IMR-90 (cell line): ENCODE measurements at regions not wholly inside any gene's neighbourhood (a gene's known extent, or its start where the extent isn't known, plus 50 kb on each side); places are given as distances from the start of the nearest gene placed in this dataset.

ENCODE experiments used
- ATAC-seq: fragments of 200-7000 bp; cut with Tn5 transposase; 2 replicates; pipeline ENCODE4 v1.9.1; 2020; ENCODE audit warnings: low read depth, mild to moderate bottlenecking, moderate library complexity
- BruUV-seq: library from RNA; stranded (reverse); fragments of 400-500 nt; replicated peaks from 2 replicates; lab custom pipeline; 2021; lab: Mats Ljungman, UMichigan
- CTCF ChIA-PET: fragments of 300-600 bp; formaldehyde crosslinking; extraction: SDS; loops from one replicate; lab custom pipeline; 2021; ENCODE audit warnings: antibody characterized with exemption; lab: Yijun Ruan, JAX
- POLR2A ChIA-PET: fragments of 300-600 bp; sonication (Branson Sonifier 250); formaldehyde crosslinking; loops from one replicate; lab custom pipeline; 2022; ENCODE audit warnings: antibody characterized with exemption; ENCODE audit not compliant: unreplicated experiment; lab: Charles Lee
- DNase-seq: peaks from one replicate; pipeline ENCODE4 v3.0.0; 2013
- H2AFZ ChIP-seq: replicated peaks from 2 replicates; pipeline ENCODE3; 2013; ENCODE audit warnings: low read length, mild to moderate bottlenecking; ENCODE audit not compliant: poor library complexity
- H2AK5ac ChIP-seq: 2 replicates; pipeline ENCODE4 v1.6.1; 2013; ENCODE audit warnings: low read depth, low read length, inconsistent platforms
- H2AK9ac ChIP-seq: replicated peaks from 2 replicates; pipeline ENCODE3; 2013; ENCODE audit warnings: mild to moderate bottlenecking, low read depth, low read length, moderate library complexity; ENCODE audit not compliant: poor library complexity
- H2BK120ac ChIP-seq: 2 replicates; pipeline ENCODE4 v1.6.1; 2013; ENCODE audit warnings: low read depth, low read length, inconsistent platforms
- H2BK15ac ChIP-seq: 3 replicates; pipeline ENCODE4 v1.6.1; 2013; ENCODE audit warnings: low read depth, low read length, inconsistent platforms
- H2BK20ac ChIP-seq: 2 replicates; pipeline ENCODE4 v1.6.1; 2013; ENCODE audit warnings: low read depth, mild to moderate bottlenecking, inconsistent platforms, low read length, moderate library complexity
- H2BK5ac ChIP-seq: 2 replicates; pipeline ENCODE4 v1.6.1; 2013; ENCODE audit warnings: mild to moderate bottlenecking, low read depth, low read length, inconsistent platforms; ENCODE audit not compliant: poor library complexity, severe bottlenecking
- H3K14ac ChIP-seq: replicated peaks from 2 replicates; pipeline ENCODE4 v1.6.1; 2013; ENCODE audit warnings: low read depth, low read length, inconsistent platforms
- H3K18ac ChIP-seq: 2 replicates; pipeline ENCODE4 v1.6.1; 2013; ENCODE audit warnings: low read depth, low read length, control low read depth
- H3K23ac ChIP-seq: 2 replicates; pipeline ENCODE4 v1.6.1; 2013; ENCODE audit warnings: low read depth, low read length, inconsistent platforms
- H3K27ac ChIP-seq: 2 replicates; pipeline ENCODE4 v1.5.1; 2013; ENCODE audit warnings: mild to moderate bottlenecking, control low read depth, low read length; ENCODE audit not compliant: insufficient read depth
- H3K27me3 ChIP-seq: 2 replicates; pipeline ENCODE4 v1.6.1; 2013; ENCODE audit warnings: low read length; ENCODE audit not compliant: control insufficient read depth, insufficient read depth
- H3K36me3 ChIP-seq: 2 replicates; pipeline ENCODE4 v1.6.1; 2013; ENCODE audit warnings: low read length, mixed read lengths; ENCODE audit not compliant: control insufficient read depth, insufficient read depth
- H3K4ac ChIP-seq: 2 replicates; pipeline ENCODE4 v1.6.1; 2013; ENCODE audit warnings: low read depth, low read length, inconsistent platforms
- H3K4me1 ChIP-seq: 2 replicates; pipeline ENCODE4 v1.6.1; 2013; ENCODE audit warnings: low read length, mixed read lengths; ENCODE audit not compliant: control insufficient read depth, insufficient read depth
- H3K4me2 ChIP-seq: 2 replicates; pipeline ENCODE4 v1.6.1; 2013; ENCODE audit warnings: low read depth, mild to moderate bottlenecking, control low read depth, low read length, moderate library complexity
- H3K4me3 ChIP-seq: 2 replicates; pipeline ENCODE4 v1.5.1; 2013; ENCODE audit warnings: low read depth, mild to moderate bottlenecking, control low read depth, low read length, moderate library complexity; ENCODE audit not compliant: insufficient read depth
- H3K56ac ChIP-seq: 2 replicates; pipeline ENCODE4 v1.6.1; 2013; ENCODE audit warnings: low read length, inconsistent platforms; ENCODE audit not compliant: insufficient read depth; ENCODE audit errors: extremely low read depth
- H3K79me1 ChIP-seq, 2 experiments: 2 replicates each; pipeline ENCODE4 v1.6.1; 2013; ENCODE audit warnings: low read length in 2 of 2, inconsistent platforms in 1 of 2, low read depth in 1 of 2
- H3K9ac ChIP-seq: 2 replicates; pipeline ENCODE4 v1.6.1; 2013; ENCODE audit warnings: low read depth, low read length, control low read depth
- H3K9me1 ChIP-seq: 2 replicates; pipeline ENCODE4 v1.6.1; 2013; ENCODE audit warnings: low read length, inconsistent platforms; ENCODE audit not compliant: insufficient read depth
- H3K9me3 ChIP-seq: 2 replicates; pipeline ENCODE4 v1.6.1; 2013; ENCODE audit warnings: low read length; ENCODE audit not compliant: control insufficient read depth, insufficient read depth
- H4K20me1 ChIP-seq: 2 replicates; pipeline ENCODE4 v1.6.1; 2013; ENCODE audit warnings: low read length, inconsistent platforms; ENCODE audit not compliant: insufficient read depth
- H4K5ac ChIP-seq: 2 replicates; pipeline ENCODE4 v1.6.1; 2013; ENCODE audit warnings: mild to moderate bottlenecking, low read depth, low read length, control low read depth
- H4K8ac ChIP-seq, 2 experiments: 2 replicates each; pipeline ENCODE4 v1.6.1; 2013; ENCODE audit warnings: low read depth in 2 of 2, low read length in 2 of 2, control low read depth in 1 of 2, inconsistent platforms in 1 of 2
- H4K91ac ChIP-seq: 2 replicates; pipeline ENCODE4 v1.6.1; 2013; ENCODE audit warnings: low read depth, low read length, inconsistent platforms; ENCODE audit not compliant: insufficient read depth
- CHD1 ChIP-seq: IDR thresholded peaks from 2 replicates; pipeline ENCODE4 v1.6.1; 2012; ENCODE audit warnings: low read depth, low read length, improper control_type of control experiment
- MAFK ChIP-seq: IDR thresholded peaks from 2 replicates; pipeline ENCODE4 v1.6.1; 2012; ENCODE audit warnings: low read depth, low read length, improper control_type of control experiment
- MAZ ChIP-seq: IDR thresholded peaks from 2 replicates; pipeline ENCODE4 v1.6.1; 2012; ENCODE audit warnings: low read depth, mild to moderate bottlenecking, low read length, improper control_type of control experiment, moderate library complexity, borderline replicate concordance
- POLR2A ChIP-seq: IDR thresholded peaks from 2 replicates; pipeline ENCODE4 v1.6.1; 2012; ENCODE audit warnings: mild to moderate bottlenecking, low read depth, low read length
- RCOR1 ChIP-seq: IDR thresholded peaks from 2 replicates; pipeline ENCODE4 v1.6.1; 2012; ENCODE audit warnings: mild to moderate bottlenecking, low read length, improper control_type of control experiment; ENCODE audit not compliant: insufficient replicate concordance
- RFX5 ChIP-seq: IDR thresholded peaks from 2 replicates; pipeline ENCODE4 v1.8.0; 2012; ENCODE audit warnings: low read depth, mild to moderate bottlenecking, low read length, moderate library complexity
- WGBS, 2 experiments: methylation state at CpG; one replicate each; pipeline versions ENCODE4 v1.1.5 to v1.1.7; 2013; ENCODE audit warnings: missing lambda C conversion rate in 2 of 2; ENCODE audit not compliant: insufficient read length in 1 of 2; ENCODE audit errors: extremely low coverage in 2 of 2; 5-methylcytosine and 5-hydroxymethylcytosine counted together
- dilution Hi-C: fragments of 300-500 bp; cut with HindIII; formaldehyde crosslinking; loops from one replicate; pipeline ENCODE4 v1.14.3; 2018; ENCODE audit warnings: low sequenced_read_pairs; ENCODE audit not compliant: unreplicated experiment
- in situ Hi-C: fragments of 300-500 bp; cut with MboI; formaldehyde crosslinking; loops from 3 replicates; pipeline ENCODE4 v1.14.3; 2019; ENCODE audit warnings: low sequenced_read_pairs, inconsistent platforms, mixed read lengths
- intact Hi-C: fragments of 100-400 bp; cut with micrococcal nuclease; formaldehyde crosslinking; loops from 2 replicates; pipeline ENCODE4 v1.10.0; 2022
- TF ChIP-seq, protein P1 (sequence below): fragments of 150-350 bp; IDR thresholded peaks from 2 replicates; pipeline ENCODE4 v1.6.1; 2017; ENCODE audit warnings: mild to moderate bottlenecking, antibody characterized with exemption, low read length, low read depth

GRCh38 chr2:221064058-221064854, 507.8 kb downstream of the EPHA4 start:
- no peak overlapping the region for H4K91ac ChIP-seq
- no peaks in the 10 kb centered on the region for H4K20me1 ChIP-seq
- H3K18ac ChIP-seq = no peak overlapping the region
- dilution Hi-C loops = no loop called here
- no peak overlapping the region for H4K5ac ChIP-seq
- no TSS peak for BruUV-seq
- TF ChIP-seq POLR2A (no peak), MAZ (no peak), RCOR1 (no peak), MAFK (no peak), CHD1 (no peak), RFX5 (no peak)
- TF ChIP-seq, protein P1, sequence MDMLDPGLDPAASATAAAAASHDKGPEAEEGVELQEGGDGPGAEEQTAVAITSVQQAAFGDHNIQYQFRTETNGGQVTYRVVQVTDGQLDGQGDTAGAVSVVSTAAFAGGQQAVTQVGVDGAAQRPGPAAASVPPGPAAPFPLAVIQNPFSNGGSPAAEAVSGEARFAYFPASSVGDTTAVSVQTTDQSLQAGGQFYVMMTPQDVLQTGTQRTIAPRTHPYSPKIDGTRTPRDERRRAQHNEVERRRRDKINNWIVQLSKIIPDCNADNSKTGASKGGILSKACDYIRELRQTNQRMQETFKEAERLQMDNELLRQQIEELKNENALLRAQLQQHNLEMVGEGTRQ = no peak
- H3K4me1 ChIP-seq = no peaks in the 10 kb centered on the region
- WGBS, 2 experiments = no CpG with 5 or more reads among the region's 2 CpGs
- intact Hi-C loops = loop anchor here (10.0 kb wide), 1 partner anchor 279 kb away; no protein-coding TSS in a partner anchor
- no peak overlapping the region for H3K56ac ChIP-seq
- H2AK9ac ChIP-seq = no peak overlapping the region
- no peak overlapping the region for H3K27ac ChIP-seq
- ATAC-seq (no peak), DNase-seq (no peak)
- no peaks in the 10 kb centered on the region for H3K9me1 ChIP-seq
- H2BK120ac ChIP-seq = no peak overlapping the region
- H2AK5ac ChIP-seq = no peak overlapping the region
- H4K8ac ChIP-seq = no peak overlapping the region
- H3K4me2 ChIP-seq = no peak overlapping the region
- no peak overlapping the region for H2BK5ac ChIP-seq
- no peak overlapping the region for H3K4ac ChIP-seq
- H3K23ac ChIP-seq = no peak overlapping the region
- ChIA-PET CTCF (no interaction called here), POLR2A (no interaction called here)
- no peaks in the 10 kb centered on the region for H3K79me1 ChIP-seq
- no peaks in the 10 kb centered on the region for H3K27me3 ChIP-seq
- H3K4me3 ChIP-seq = no peak overlapping the region
- H2AFZ ChIP-seq = no peak overlapping the region
- no peak overlapping the region for H3K9ac ChIP-seq
- in situ Hi-C loops = no loop called here
- H3K14ac ChIP-seq = no peak overlapping the region
- H3K36me3 ChIP-seq = no peaks in the 10 kb centered on the region
- no peaks in the 10 kb centered on the region for H3K9me3 ChIP-seq
- H2BK20ac ChIP-seq = no peak overlapping the region
- H2BK15ac ChIP-seq = no peak overlapping the region
